Fibroblast of the aortic adventitia (primary cell): ENCODE measurements at regions not wholly inside any gene's neighbourhood (a gene's known extent, or its start where the extent isn't known, plus 50 kb on each side); places are given as distances from the start of the nearest gene placed in this dataset.

Experiments
- DNase-seq: peaks from one replicate; pipeline ENCODE4 v3.0.0-alpha.2; 2010; ENCODE audit warnings: low read depth
- H3K4me3 ChIP-seq: 2 replicates; pipeline ENCODE4 v1.5.1; 2011; ENCODE audit warnings: low read depth, mild to moderate bottlenecking, control low read depth, low read length, moderate library complexity
- CTCF ChIP-seq: IDR thresholded peaks from 2 replicates; pipeline ENCODE4 v1.5.1; 2011; ENCODE audit warnings: mild to moderate bottlenecking, low read length, control low read depth, inconsistent platforms; ENCODE audit not compliant: insufficient read depth

DNA sequence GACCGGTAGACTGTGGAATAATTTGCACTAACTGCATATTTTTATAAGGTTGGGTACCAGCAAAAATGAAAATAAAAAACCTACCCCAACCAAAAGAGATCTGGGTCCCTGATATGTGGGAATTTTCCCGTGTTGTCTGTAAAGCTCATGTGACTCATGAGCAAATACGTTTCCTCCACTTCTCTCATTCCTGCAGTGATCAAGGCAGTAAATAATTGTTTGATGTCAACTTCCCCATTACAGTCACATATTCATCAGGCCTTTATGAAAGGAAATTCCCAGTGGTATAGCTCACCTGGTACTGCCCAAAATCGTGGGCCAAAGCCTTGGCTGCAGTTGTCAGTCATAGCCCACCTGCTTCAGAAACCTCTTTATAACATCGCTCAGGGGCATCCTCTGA lies 166.0 kb upstream of the ANK3 start:
- TF ChIP-seq CTCF = no peak
- DNase-seq = no peak
- H3K4me3 ChIP-seq = no peak overlapping the region

- peak; percentile 38 for DNase-seq
- TF ChIP-seq CTCF = peak; percentile 37
- no peak overlapping the region for H3K4me3 ChIP-seq
Measured at GRCh38 chr10:60549686-60550085, 160.0 kb upstream of the ANK3 start.

GRCh38 chr10:60542657-60543056 lies 153.0 kb upstream of the ANK3 start:
- H3K4me3 ChIP-seq = no peak overlapping the region
- TF ChIP-seq CTCF = no peak
- DNase-seq = no peak

- no peak for TF ChIP-seq CTCF
- no peak for DNase-seq
Measured at GRCh38 chr10:60541451-60541850, 151.8 kb upstream of the ANK3 start.

DNA sequence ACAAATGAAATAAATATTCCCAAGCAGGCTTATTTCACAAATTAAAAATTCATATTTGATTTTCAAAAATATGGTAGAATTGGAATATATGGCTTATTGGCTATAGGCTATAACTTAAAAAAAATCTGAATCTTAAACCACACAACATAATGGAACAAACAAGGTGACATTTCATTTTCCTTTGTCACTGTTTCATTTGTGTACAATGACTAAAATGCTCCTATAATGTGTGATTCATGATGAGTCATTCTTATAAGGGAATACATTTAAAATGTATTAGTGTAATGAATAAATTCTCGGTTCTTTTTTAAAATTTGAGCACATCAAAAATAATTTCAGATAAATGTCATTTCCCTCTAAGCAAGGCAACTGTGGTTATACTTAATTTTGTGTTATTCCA lies 148.0 kb upstream of the ANK3 start:
- no peak overlapping the region for H3K4me3 ChIP-seq
- DNase-seq = no peak
- TF ChIP-seq CTCF = no peak

More at GRCh38 chr10:60541451-60541850, 151.8 kb upstream of the ANK3 start:
- H3K4me3 ChIP-seq = no peak overlapping the region

- no peak overlapping the region for H3K4me3 ChIP-seq
- DNase-seq = peak; percentile 59
- no peak for TF ChIP-seq CTCF
Measured at GRCh38 chr10:60536529-60537114, 146.9 kb upstream of the ANK3 start.

GRCh38 chr10:60535427-60535826 lies 145.8 kb upstream of the ANK3 start:
- no peak for TF ChIP-seq CTCF
- DNase-seq = no peak

More at GRCh38 chr10:60535427-60535826, 145.8 kb upstream of the ANK3 start:
- H3K4me3 ChIP-seq = no peak overlapping the region
